Stimulated activated CD4-positive, alpha-beta T cell treated with anti-CD3 and anti-CD28 coated beads, Interleukin-1b, Interleukin-23, amount 100 ng/mL, for 24 hours (primary cell): ENCODE measurements at regions not wholly inside any gene's neighbourhood (a gene's known extent, or its start where the extent isn't known, plus 50 kb on each side); places are given as distances from the start of the nearest gene placed in this dataset.

ENCODE experiments used
- DNase-seq, 4 experiments: peaks; one replicate each; pipeline ENCODE4 v3.0.0-alpha.2; 2020; ENCODE audit warnings: low read depth in 4 of 4, low spot score in 1 of 4

GRCh38 chr20:63072231-63072791, 65.5 kb upstream of the BHLHE23 start:
- DNase-seq = no peak

DNA sequence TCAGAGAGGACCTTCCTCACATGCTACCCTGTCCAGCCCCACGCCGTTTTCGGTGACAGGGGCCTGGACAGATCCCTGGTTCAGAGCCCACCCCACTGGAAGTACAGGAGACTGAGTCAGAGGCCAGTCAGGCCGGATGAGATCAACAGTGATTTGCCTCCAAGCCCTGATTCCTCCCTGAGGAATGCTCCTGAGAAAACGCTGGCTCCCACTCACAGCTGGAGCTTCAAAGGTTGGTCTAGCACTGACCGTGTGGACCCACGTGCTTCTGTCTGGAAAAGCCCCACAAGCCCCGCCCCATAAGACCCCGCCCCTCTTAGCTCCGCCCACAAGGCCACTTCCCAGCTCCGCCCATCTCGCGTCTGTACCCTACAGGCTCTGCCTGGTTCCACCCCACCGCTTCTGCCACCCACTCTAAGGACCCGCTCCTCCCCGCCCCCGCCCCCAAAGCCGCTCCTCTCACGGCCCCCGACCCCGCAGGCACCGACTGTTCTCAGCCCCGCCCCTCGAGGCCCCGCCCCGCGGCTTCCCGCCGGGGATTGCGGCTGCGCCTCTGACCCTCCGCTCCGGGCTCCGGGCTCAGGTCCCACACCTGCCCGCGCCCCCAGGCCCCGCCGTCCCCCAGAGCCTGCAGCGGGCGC, 64.9 kb upstream of the BHLHE23 start:
- DNase-seq = peak in 1 of 4 experiments; percentile 9

GRCh38 chr20:63070771-63071540, 64.2 kb upstream of the BHLHE23 start:
- DNase-seq = no peak

- no peak for DNase-seq
Measured at GRCh38 chr20:63070301-63070625, 63.5 kb upstream of the BHLHE23 start.

GRCh38 chr20:63068711-63069367, 62.1 kb upstream of the BHLHE23 start:
- DNase-seq = no peak

- no peak for DNase-seq
Measured at GRCh38 chr20:63067721-63068560, 61.2 kb upstream of the BHLHE23 start.

DNA sequence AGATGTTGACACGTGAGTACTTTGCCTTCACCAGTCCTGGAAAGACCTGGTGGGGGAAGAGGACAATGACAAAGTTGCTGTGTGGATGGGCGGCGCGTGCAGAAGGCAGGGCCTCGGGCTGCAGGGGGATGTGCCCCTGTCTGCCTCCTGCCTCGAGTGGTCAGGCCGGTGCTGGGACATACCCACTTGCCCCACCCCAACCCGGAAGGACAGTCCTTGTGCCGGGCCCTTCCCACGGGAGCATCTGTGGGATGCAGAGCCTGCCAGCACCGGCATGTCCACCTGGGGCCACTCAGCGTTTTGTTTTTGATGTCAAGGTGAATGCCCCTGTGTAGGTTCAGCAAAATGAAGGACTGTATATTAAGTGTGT, 60.5 kb upstream of the BHLHE23 start:
- DNase-seq = no peak

GRCh38 chr20:63066506-63067265, 59.9 kb upstream of the BHLHE23 start:
- DNase-seq = no peak

DNA sequence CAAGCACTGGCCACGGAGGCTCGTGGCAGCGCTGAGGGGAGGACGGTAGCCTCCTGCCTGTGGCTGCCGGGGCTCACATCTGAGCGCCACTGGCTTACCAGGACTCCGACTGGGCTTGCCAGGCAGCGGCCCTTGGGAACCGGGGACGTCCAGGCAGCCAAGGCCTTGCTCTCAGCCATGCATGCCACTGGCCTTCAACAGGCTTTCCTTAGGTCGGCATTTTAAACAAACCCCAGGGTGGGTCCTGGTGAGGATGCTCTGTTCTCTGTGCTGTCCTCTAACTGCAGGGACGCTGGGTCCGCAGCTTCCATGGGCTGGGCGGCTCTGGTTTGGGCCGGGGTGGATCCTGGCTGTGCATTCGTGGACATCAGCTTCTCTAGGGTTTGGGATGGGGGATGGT, 59.1 kb upstream of the BHLHE23 start:
- no peak for DNase-seq

- no peak for DNase-seq
Measured at GRCh38 chr20:63064745-63065711, 58.3 kb upstream of the BHLHE23 start.

- no peak for DNase-seq
Measured at GRCh38 chr20:63064310-63064709, 57.5 kb upstream of the BHLHE23 start.

DNA sequence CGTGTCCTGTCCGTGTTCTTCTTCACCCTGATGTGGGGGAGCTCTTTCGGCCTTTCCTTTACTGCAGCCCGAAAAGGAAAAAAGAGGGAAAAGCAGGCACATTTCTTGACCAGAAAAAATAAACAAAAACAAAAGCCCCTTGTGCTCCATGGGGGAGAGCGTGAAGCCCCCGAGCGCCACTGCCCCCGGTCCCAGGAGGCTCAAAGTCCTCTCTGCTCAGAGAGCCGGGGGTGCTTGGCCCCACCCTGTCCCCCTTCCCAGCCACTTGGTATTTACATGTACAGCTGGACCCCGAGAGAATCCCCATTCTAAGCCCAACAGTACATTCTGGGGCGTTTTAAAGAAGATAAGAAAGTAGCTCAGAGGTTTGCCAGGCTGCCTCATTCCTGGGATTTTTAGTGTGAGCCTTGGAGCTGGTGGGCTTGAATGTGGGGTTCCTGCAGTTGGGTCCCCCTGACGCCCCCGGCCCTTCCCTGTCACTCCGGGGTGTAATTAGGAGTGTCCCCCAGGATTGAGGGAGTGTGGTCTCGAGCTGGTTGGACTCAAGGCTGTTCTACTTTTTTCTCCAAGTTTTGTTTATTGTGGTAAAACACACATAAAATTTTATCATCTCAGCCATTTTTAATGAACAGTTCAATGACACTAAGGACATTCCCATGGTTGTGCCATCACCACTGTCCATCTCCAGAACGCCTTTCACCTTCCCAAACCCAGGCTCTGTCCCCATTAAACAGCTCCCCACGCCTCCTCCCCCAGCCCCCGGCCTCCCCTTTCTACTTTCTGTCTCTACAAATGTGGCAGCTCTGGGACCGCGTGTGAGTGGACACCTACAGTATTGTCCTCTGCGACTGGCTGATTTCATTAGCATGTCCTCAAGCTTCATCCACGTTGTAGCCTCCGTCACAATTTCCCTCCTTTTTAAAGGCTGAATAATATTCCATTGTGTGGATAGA, 55.7 kb upstream of the BHLHE23 start:
- no peak for DNase-seq

DNA sequence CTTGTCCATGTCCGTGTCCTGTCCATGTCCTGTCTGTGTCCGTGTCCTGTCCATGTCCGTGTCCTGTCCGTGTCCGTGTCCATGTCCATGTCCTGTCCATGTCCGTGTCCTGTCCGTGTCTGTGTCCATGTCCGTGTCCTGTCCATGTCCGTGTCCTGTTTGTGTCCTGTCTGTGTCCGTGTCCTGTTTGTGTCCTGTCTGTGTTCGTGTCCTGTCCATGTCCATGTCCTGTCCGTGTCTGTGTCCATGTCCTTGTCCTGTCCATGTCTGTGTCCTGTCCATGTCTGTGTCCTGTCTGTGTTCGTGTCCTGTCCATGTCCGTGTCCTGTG, 55.0 kb upstream of the BHLHE23 start:
- no peak for DNase-seq

- DNase-seq = no peak
Measured at GRCh38 chr20:63061051-63061770, 54.4 kb upstream of the BHLHE23 start.

DNA sequence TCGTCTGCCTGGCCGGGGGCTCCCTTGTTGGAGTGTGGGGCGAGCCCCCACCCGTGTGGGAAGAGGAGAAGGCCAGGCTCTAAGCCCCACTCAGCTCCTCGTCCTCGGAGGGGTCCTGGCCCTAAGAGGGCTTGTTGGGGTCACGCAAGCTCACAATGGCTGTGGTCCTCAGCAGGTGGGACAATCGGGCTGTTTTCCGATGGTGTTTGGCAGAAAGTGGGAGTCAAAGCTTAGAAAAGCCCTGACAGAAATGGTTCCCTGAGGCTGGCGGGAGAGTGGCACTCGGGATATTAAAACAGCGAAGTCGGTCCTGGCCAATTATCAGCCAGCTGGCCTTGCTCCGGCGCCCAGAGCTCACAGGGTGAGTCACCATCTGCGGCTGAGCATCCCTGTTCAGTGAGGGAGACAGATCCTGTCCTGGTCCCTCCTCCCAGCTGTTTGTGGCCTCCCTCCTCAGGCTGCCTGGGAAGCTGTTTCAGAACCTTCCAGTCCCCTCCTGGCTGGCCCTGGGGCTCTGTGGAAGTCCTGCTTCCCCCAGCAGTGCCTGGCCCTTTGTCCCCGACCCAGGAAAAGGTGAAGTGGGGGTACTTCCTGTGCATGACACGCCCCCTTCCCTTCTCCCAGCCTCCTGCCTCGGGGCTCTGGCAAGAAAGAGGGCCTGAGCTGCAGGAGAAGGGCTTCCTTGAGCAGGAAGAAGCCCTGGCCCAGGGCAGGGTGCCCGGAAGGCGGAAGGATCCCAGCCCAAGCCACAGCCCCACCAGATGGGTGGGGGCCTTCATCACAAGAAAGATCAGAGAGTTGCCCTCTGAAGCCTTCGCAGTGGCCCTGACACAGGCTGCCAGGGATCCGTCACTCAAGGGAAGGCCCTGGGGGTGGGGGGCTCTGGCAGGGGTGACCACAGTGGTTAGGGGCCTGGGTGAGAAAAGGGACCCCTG, 53.6 kb upstream of the BHLHE23 start:
- DNase-seq = no peak

DNA sequence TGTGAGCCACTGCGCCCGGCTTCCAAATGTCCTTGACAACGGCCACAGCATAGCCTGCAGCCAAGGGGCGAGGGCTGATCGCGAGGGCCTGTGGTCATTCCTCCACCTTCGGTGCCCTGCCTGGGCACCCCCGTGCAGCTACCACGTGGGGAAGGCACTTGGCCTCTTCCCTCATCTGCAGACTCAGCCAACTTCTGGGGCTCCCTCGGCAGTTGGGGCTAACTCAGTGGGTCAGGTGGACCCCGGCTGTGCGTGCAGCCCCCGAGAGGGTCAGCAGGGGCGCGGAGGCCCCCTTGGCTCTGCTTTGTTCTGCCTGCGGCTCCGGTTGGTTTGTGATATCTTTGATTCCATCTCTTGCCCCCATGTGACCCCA, 52.9 kb upstream of the BHLHE23 start:
- no peak for DNase-seq
